Hepatocyte (in vitro differentiated cells): ENCODE measurements at regions not wholly inside any gene's neighbourhood (a gene's known extent, or its start where the extent isn't known, plus 50 kb on each side); places are given as distances from the start of the nearest gene placed in this dataset.

ENCODE experiments used
- DNase-seq: peaks from one replicate; pipeline ENCODE4 v3.0.0-alpha.2; 2016; ENCODE audit warnings: low spot score
- H2AFZ ChIP-seq: fragments of 200-600 bp; sonication (generic); 2 replicates; pipeline ENCODE4 v1.6.0; 2016; ENCODE audit warnings: antibody characterized with exemption, mild to moderate bottlenecking
- H3K27ac ChIP-seq: fragments of 200-600 bp; sonication (generic); 2 replicates; pipeline ENCODE4 v1.5.1; 2016; ENCODE audit warnings: mild to moderate bottlenecking
- H3K27me3 ChIP-seq: fragments of 200-600 bp; sonication (generic); 2 replicates; pipeline ENCODE4 v1.6.1; 2016
- H3K36me3 ChIP-seq: fragments of 200-600 bp; sonication (generic); replicated peaks from 2 replicates; pipeline ENCODE4 v1.5.1; 2016; ENCODE audit warnings: low read depth; ENCODE audit not compliant: insufficient read depth
- H3K4me1 ChIP-seq: fragments of 200-600 bp; sonication (generic); 2 replicates; pipeline ENCODE4 v1.5.1; 2016; ENCODE audit warnings: mild to moderate bottlenecking, moderate library complexity; ENCODE audit not compliant: insufficient read depth
- H3K4me2 ChIP-seq: fragments of 200-600 bp; sonication (generic); 2 replicates; pipeline ENCODE4 v1.6.0; 2016
- H3K4me3 ChIP-seq: fragments of 200-600 bp; sonication (generic); 2 replicates; pipeline ENCODE4 v1.5.1; 2016; ENCODE audit warnings: mild to moderate bottlenecking
- H3K79me2 ChIP-seq: fragments of 200-600 bp; sonication (generic); 2 replicates; pipeline ENCODE4 v1.6.0; 2017; ENCODE audit warnings: mild to moderate bottlenecking
- H3K9me2 ChIP-seq: fragments of 200-600 bp; sonication (generic); replicated peaks from 2 replicates; pipeline ENCODE4 v1.6.0; 2017; ENCODE audit warnings: mild to moderate bottlenecking; ENCODE audit not compliant: insufficient read depth
- H3K9me3 ChIP-seq: fragments of 200-600 bp; sonication (generic); 2 replicates; pipeline ENCODE4 v1.5.1; 2016; ENCODE audit warnings: low read depth, mild to moderate bottlenecking
- H4K20me1 ChIP-seq: fragments of 200-600 bp; sonication (generic); 2 replicates; pipeline ENCODE4 v1.6.0; 2016; ENCODE audit warnings: mild to moderate bottlenecking; ENCODE audit not compliant: insufficient read depth, poor library complexity, severe bottlenecking
- CTCF ChIP-seq: fragments of 200-600 bp; sonication (generic); IDR thresholded peaks from 2 replicates; pipeline ENCODE4 v1.5.1; 2016; ENCODE audit warnings: antibody characterized with exemption, mild to moderate bottlenecking; ENCODE audit not compliant: poor library complexity
- EZH2 ChIP-seq: fragments of 200-600 bp; sonication (generic); IDR thresholded peaks from 2 replicates; pipeline ENCODE4 v1.6.1; 2016; ENCODE audit warnings: antibody characterized with exemption, mild to moderate bottlenecking, borderline replicate concordance
- EZH2phosphoT487 ChIP-seq: fragments of 200-600 bp; sonication (generic); IDR thresholded peaks from one replicate; pipeline ENCODE4 v1.6.1; 2018; ENCODE audit warnings: antibody characterized with exemption, mild to moderate bottlenecking, low read depth, moderate library complexity; ENCODE audit not compliant: unreplicated experiment, severe bottlenecking
- WGBS: methylation state at CpG from one replicate; pipeline ENCODE4 v1.1.6; 2016; ENCODE audit warnings: low lambda C conversion rate; ENCODE audit errors: missing lambda C conversion rate; 5-methylcytosine and 5-hydroxymethylcytosine counted together

- Histone ChIP-seq H3K27ac (no peak overlapping the region), H2AFZ (no peak overlapping the region), H3K4me2 (no peak overlapping the region), H3K27me3 (no peaks in the 10 kb centered on the region), H3K79me2 (no peaks in the 10 kb centered on the region), H4K20me1 (no peaks in the 10 kb centered on the region), H3K4me3 (no peak overlapping the region), H3K9me2 (no peaks in the 10 kb centered on the region), H3K36me3 (no peaks in the 10 kb centered on the region), H3K9me3 (no peaks in the 10 kb centered on the region), H3K4me1 (no peaks in the 10 kb centered on the region)
- TF ChIP-seq EZH2phosphoT487 (no peak), CTCF (no peak), EZH2 (no peak)
- 73% methylated on average over 2 of the region's 2 CpGs for WGBS
- no peak for DNase-seq
These were observed 240.9 kb downstream of the COL12A1 start for GRCh38 chr6:74964871-74965441.

GRCh38 chr6:74956559-74957428, 249.1 kb downstream of the COL12A1 start:
- 89% methylated on average over 8 of the region's 8 CpGs for WGBS
- no peak for TF ChIP-seq CTCF
- no peak for TF ChIP-seq EZH2phosphoT487
- TF ChIP-seq EZH2: no peak
- Histone ChIP-seq H3K9me2 (no peaks in the 10 kb centered on the region), H4K20me1 (no peaks in the 10 kb centered on the region), H3K4me1 (no peaks in the 10 kb centered on the region), H3K9me3 (no peaks in the 10 kb centered on the region), H3K4me2 (no peak overlapping the region), H3K36me3 (no peaks in the 10 kb centered on the region), H3K27ac (no peak overlapping the region), H3K79me2 (no peaks in the 10 kb centered on the region), H3K4me3 (no peak overlapping the region), H3K27me3 (no peaks in the 10 kb centered on the region), H2AFZ (no peak overlapping the region)
- DNase-seq: no peak

- no peak for TF ChIP-seq EZH2
- no peaks in the 10 kb centered on the region for H3K27me3 ChIP-seq
- H3K4me3 ChIP-seq: no peak overlapping the region
- no peak overlapping the region for H3K27ac ChIP-seq
- H3K4me2 ChIP-seq: no peak overlapping the region
- no peaks in the 10 kb centered on the region for H3K79me2 ChIP-seq
- no peaks in the 10 kb centered on the region for H3K36me3 ChIP-seq
- H3K9me2 ChIP-seq: no peaks in the 10 kb centered on the region
- WGBS: 81% methylated on average over 3 of the region's 3 CpGs
- no peaks in the 10 kb centered on the region for H3K9me3 ChIP-seq
- H3K4me1 ChIP-seq: no peaks in the 10 kb centered on the region
- no peak overlapping the region for H2AFZ ChIP-seq
- no peaks in the 10 kb centered on the region for H4K20me1 ChIP-seq
- no peak for DNase-seq
These were observed 252.1 kb downstream of the COL12A1 start for GRCh38 chr6:74953708-74954107.

GRCh38 chr6:74946961-74947360, 258.9 kb downstream of the COL12A1 start:
- Histone ChIP-seq H2AFZ (no peak overlapping the region), H3K9me2 (no peaks in the 10 kb centered on the region), H3K27me3 (no peaks in the 10 kb centered on the region), H3K4me2 (no peak overlapping the region), H4K20me1 (no peaks in the 10 kb centered on the region), H3K9me3 (no peaks in the 10 kb centered on the region), H3K36me3 (no peaks in the 10 kb centered on the region), H3K27ac (no peak overlapping the region), H3K79me2 (no peaks in the 10 kb centered on the region), H3K4me3 (no peak overlapping the region), H3K4me1 (no peaks in the 10 kb centered on the region)
- TF ChIP-seq CTCF (no peak), EZH2 (no peak), EZH2phosphoT487 (no peak)
- WGBS: 74% methylated on average over 2 of the region's 2 CpGs
- no peak for DNase-seq
